Mesothelial cell of epicardium (in vitro differentiated cells): ENCODE measurements at regions not wholly inside any gene's neighbourhood (a gene's known extent, or its start where the extent isn't known, plus 50 kb on each side); places are given as distances from the start of the nearest gene placed in this dataset.

Experiments
- DNase-seq, 2 experiments: peaks; one replicate each; pipeline ENCODE4 v3.0.0; 2021; ENCODE audit warnings: low spot score in 2 of 2; ENCODE audit not compliant: unreplicated experiment in 2 of 2
- H3K27ac Mint-ChIP-seq: 2 replicates; pipeline ENCODE4 v1.8.0; 2021; ENCODE audit warnings: mixed read lengths
- H3K27me3 Mint-ChIP-seq: 2 replicates; pipeline ENCODE4 v1.8.0; 2021; ENCODE audit warnings: low read depth, mixed read lengths
- H3K36me3 Mint-ChIP-seq: 2 replicates; pipeline ENCODE4 v1.8.0; 2021; ENCODE audit warnings: mixed read lengths
- H3K4me1 Mint-ChIP-seq: 2 replicates; pipeline ENCODE4 v1.8.0; 2021; ENCODE audit warnings: mixed read lengths
- H3K4me3 Mint-ChIP-seq: 2 replicates; pipeline ENCODE4 v1.8.0; 2021; ENCODE audit warnings: mild to moderate bottlenecking, moderate library complexity, mixed read lengths
- H3K9me3 Mint-ChIP-seq: 2 replicates; pipeline ENCODE4 v1.8.0; 2021; ENCODE audit warnings: mixed read lengths
- TF ChIP-seq, protein P1 (sequence below): fragments of 200-600 bp; sonication (generic); IDR thresholded peaks from one replicate; pipeline ENCODE4 v1.5.0; 2021; ENCODE audit warnings: antibody characterized with exemption; ENCODE audit not compliant: unreplicated experiment

- Mint-ChIP-seq H3K4me3 (no peak overlapping the region), H3K27me3 (no peaks in the 10 kb centered on the region), H3K36me3 (no peaks in the 10 kb centered on the region), H3K27ac (no peak overlapping the region), H3K4me1 (no peaks in the 10 kb centered on the region), H3K9me3 (peaks cover 2% of the 10 kb centered on the region)
- TF ChIP-seq, protein P1, sequence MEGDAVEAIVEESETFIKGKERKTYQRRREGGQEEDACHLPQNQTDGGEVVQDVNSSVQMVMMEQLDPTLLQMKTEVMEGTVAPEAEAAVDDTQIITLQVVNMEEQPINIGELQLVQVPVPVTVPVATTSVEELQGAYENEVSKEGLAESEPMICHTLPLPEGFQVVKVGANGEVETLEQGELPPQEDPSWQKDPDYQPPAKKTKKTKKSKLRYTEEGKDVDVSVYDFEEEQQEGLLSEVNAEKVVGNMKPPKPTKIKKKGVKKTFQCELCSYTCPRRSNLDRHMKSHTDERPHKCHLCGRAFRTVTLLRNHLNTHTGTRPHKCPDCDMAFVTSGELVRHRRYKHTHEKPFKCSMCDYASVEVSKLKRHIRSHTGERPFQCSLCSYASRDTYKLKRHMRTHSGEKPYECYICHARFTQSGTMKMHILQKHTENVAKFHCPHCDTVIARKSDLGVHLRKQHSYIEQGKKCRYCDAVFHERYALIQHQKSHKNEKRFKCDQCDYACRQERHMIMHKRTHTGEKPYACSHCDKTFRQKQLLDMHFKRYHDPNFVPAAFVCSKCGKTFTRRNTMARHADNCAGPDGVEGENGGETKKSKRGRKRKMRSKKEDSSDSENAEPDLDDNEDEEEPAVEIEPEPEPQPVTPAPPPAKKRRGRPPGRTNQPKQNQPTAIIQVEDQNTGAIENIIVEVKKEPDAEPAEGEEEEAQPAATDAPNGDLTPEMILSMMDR, result no peak
- DNase-seq, result no peak
Measured at GRCh38 chr13:54875111-54875510, 1846.5 kb downstream of the OLFM4 start.

- H3K36me3 Mint-ChIP-seq, result no peaks in the 10 kb centered on the region
- H3K9me3 Mint-ChIP-seq, result peaks cover 11% of the 10 kb centered on the region
- H3K4me1 Mint-ChIP-seq, result no peaks in the 10 kb centered on the region
- no peak overlapping the region for H3K4me3 Mint-ChIP-seq
- no peaks in the 10 kb centered on the region for H3K27me3 Mint-ChIP-seq
- TF ChIP-seq, protein P1, result no peak
- no peak for DNase-seq
- H3K27ac Mint-ChIP-seq, result no peak overlapping the region
Measured at GRCh38 chr13:54879036-54879435, 1850.4 kb downstream of the OLFM4 start.

- no peaks in the 10 kb centered on the region for H3K27me3 Mint-ChIP-seq
- TF ChIP-seq, protein P1, result no peak
- no peak overlapping the region for H3K4me3 Mint-ChIP-seq
- H3K27ac Mint-ChIP-seq, result no peak overlapping the region
- peaks cover 12% of the 10 kb centered on the region for H3K9me3 Mint-ChIP-seq
- H3K36me3 Mint-ChIP-seq, result no peaks in the 10 kb centered on the region
- DNase-seq, result no peak
- no peaks in the 10 kb centered on the region for H3K4me1 Mint-ChIP-seq
Measured at GRCh38 chr13:54884682-54885081, 1856.1 kb downstream of the OLFM4 start.

GRCh38 chr13:54890976-54891375 lies 1862.4 kb downstream of the OLFM4 start:
- Mint-ChIP-seq H3K4me1 (peaks cover 10% of the 10 kb centered on the region), H3K36me3 (no peaks in the 10 kb centered on the region), H3K27me3 (no peaks in the 10 kb centered on the region), H3K4me3 (no peak overlapping the region), H3K27ac (no peak overlapping the region), H3K9me3 (no peaks in the 10 kb centered on the region)
- DNase-seq, result no peak
- TF ChIP-seq, protein P1, result no peak

DNA sequence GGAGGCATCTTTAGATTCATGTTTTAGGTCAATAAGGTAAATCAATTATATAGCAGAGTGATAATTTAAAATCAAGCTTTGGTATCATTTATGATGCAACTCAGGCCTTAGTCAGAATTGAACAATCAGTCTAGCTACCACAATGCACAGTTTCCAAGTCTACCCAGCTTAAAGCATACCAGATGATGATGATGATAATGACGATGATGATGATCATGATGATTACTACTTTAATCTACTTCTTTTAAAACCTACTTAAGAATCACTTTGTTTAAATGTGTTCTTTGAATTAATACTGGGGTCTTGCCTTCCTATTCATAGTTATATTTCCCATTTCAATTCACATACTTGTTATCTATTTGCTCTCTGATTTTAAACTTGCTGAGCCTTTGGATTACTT lies 1872.7 kb downstream of the OLFM4 start:
- Mint-ChIP-seq H3K27ac (no peak overlapping the region), H3K9me3 (no peaks in the 10 kb centered on the region), H3K4me3 (no peak overlapping the region), H3K27me3 (no peaks in the 10 kb centered on the region), H3K36me3 (no peaks in the 10 kb centered on the region), H3K4me1 (peaks cover 4% of the 10 kb centered on the region)
- DNase-seq, result no peak
- TF ChIP-seq, protein P1, result no peak

GRCh38 chr13:54912367-54912766 lies 1883.8 kb downstream of the OLFM4 start:
- Mint-ChIP-seq H3K27me3 (no peaks in the 10 kb centered on the region), H3K36me3 (no peaks in the 10 kb centered on the region), H3K9me3 (peaks cover 21% of the 10 kb centered on the region), H3K4me3 (no peak overlapping the region), H3K4me1 (no peaks in the 10 kb centered on the region), H3K27ac (no peak overlapping the region)
- TF ChIP-seq, protein P1, result no peak
- DNase-seq, result no peak
